SK-N-SH treated with all-trans-retinoic acid at 6 μM for 48 hours (cell line): ENCODE measurements at regions not wholly inside any gene's neighbourhood (a gene's known extent, or its start where the extent isn't known, plus 50 kb on each side); places are given as distances from the start of the nearest gene placed in this dataset.

Experiments used
- ATAC-seq: fragments of 200-7000 bp; cut with Tn5 transposase; 3 replicates; pipeline ENCODE4 v1.9.1; 2020; ENCODE audit warnings: mild to moderate bottlenecking, moderate library complexity
- ARNTL ChIP-seq: fragments of 450-650 bp; formaldehyde crosslinking; IDR thresholded peaks from 2 replicates; pipeline ENCODE4 v1.5.0; 2020; ENCODE audit warnings: low read depth, mild to moderate bottlenecking, moderate library complexity, borderline replicate concordance
- BACH2 ChIP-seq: fragments of 250-450 bp; sonication (Bioruptor Pico); IDR thresholded peaks from 2 replicates; pipeline ENCODE4 v1.9.0; 2021; ENCODE audit warnings: mild to moderate bottlenecking, borderline replicate concordance
- CSDC2 ChIP-seq: fragments of 250-450 bp; sonication (Bioruptor Pico); IDR thresholded peaks from 2 replicates; pipeline ENCODE4 v1.5.0; 2020; ENCODE audit warnings: mild to moderate bottlenecking, moderate library complexity
- ESRRG ChIP-seq: fragments of 250-450 bp; sonication (Bioruptor Pico); IDR thresholded peaks from 2 replicates; pipeline ENCODE4 v1.6.1; 2021; ENCODE audit warnings: mild to moderate bottlenecking
- GLIS3 ChIP-seq: fragments of 250-450 bp; sonication (Bioruptor Pico); IDR thresholded peaks from 2 replicates; pipeline ENCODE4 v1.5.0; 2020; ENCODE audit warnings: mild to moderate bottlenecking, moderate library complexity
- ISL1 ChIP-seq: fragments of 250-450 bp; sonication (Bioruptor Pico); IDR thresholded peaks from 2 replicates; pipeline ENCODE4 v2.1.2; 2022; ENCODE audit warnings: mild to moderate bottlenecking, moderate library complexity
- OSR1 ChIP-seq: fragments of 250-450 bp; sonication (Bioruptor Pico); IDR thresholded peaks from 2 replicates; pipeline ENCODE4 v1.8.0; 2022; ENCODE audit warnings: moderate library complexity, mild to moderate bottlenecking, inconsistent platforms
- PPARA ChIP-seq: fragments of 250-450 bp; sonication (Bioruptor Pico); IDR thresholded peaks from 2 replicates; pipeline ENCODE4 v1.5.0; 2020; ENCODE audit warnings: mild to moderate bottlenecking, borderline replicate concordance
- RARB ChIP-seq: fragments of 250-450 bp; sonication (Bioruptor Pico); IDR thresholded peaks from 2 replicates; pipeline ENCODE4 v1.8.0; 2021; ENCODE audit warnings: mild to moderate bottlenecking, moderate library complexity
- SNAI2 ChIP-seq: fragments of 250-450 bp; sonication (Bioruptor Pico); IDR thresholded peaks from 2 replicates; pipeline ENCODE4 v1.5.0; 2020; ENCODE audit warnings: mild to moderate bottlenecking, moderate library complexity
- TCF4 ChIP-seq: fragments of 250-450 bp; sonication (Bioruptor Pico); IDR thresholded peaks from 2 replicates; pipeline ENCODE4 v1.8.0; 2021; ENCODE audit warnings: mild to moderate bottlenecking, moderate library complexity, borderline replicate concordance
- TOX ChIP-seq: fragments of 250-450 bp; sonication (Bioruptor Pico); IDR thresholded peaks from 2 replicates; pipeline ENCODE4 v1.8.0; 2021; ENCODE audit warnings: mild to moderate bottlenecking, moderate library complexity, borderline replicate concordance
- ZC3H10 ChIP-seq: fragments of 250-450 bp; sonication (Bioruptor Pico); IDR thresholded peaks from 2 replicates; pipeline ENCODE4 v1.5.1; 2021; ENCODE audit warnings: mild to moderate bottlenecking, moderate library complexity
- ZFP3 ChIP-seq: fragments of 250-450 bp; sonication (Bioruptor Pico); IDR thresholded peaks from 2 replicates; pipeline ENCODE4 v1.5.0; 2020; ENCODE audit warnings: mild to moderate bottlenecking, moderate library complexity
- ZNF565 ChIP-seq: fragments of 450-650 bp; formaldehyde crosslinking; conservative IDR thresholded peaks from 2 replicates; pipeline ENCODE4 v1.5.0; 2020; ENCODE audit warnings: low read depth, mild to moderate bottlenecking, moderate library complexity
- ZNF70 ChIP-seq: fragments of 450-650 bp; formaldehyde crosslinking; IDR thresholded peaks from 2 replicates; pipeline ENCODE4 v1.5.0; 2020; ENCODE audit warnings: mild to moderate bottlenecking, moderate library complexity
- ZNF8 ChIP-seq: fragments of 450-650 bp; formaldehyde crosslinking; IDR thresholded peaks from 2 replicates; pipeline ENCODE4 v1.5.0; 2020; ENCODE audit warnings: mild to moderate bottlenecking, moderate library complexity
- TF ChIP-seq, protein P1 (sequence below): fragments of 250-450 bp; sonication (Bioruptor Pico); IDR thresholded peaks from 2 replicates; pipeline ENCODE4 v1.8.0; 2021; ENCODE audit warnings: low read depth, mild to moderate bottlenecking, moderate library complexity, borderline replicate concordance
- TF ChIP-seq, protein P2 (sequence below): fragments of 250-450 bp; sonication (Bioruptor Pico); IDR thresholded peaks from 2 replicates; pipeline ENCODE4 v1.5.1; 2020; ENCODE audit warnings: low read depth, mild to moderate bottlenecking, moderate library complexity
- TF ChIP-seq, protein P3 (sequence below): fragments of 250-450 bp; sonication (Bioruptor Pico); IDR thresholded peaks from 2 replicates; pipeline ENCODE4 v1.8.0; 2020; ENCODE audit warnings: mild to moderate bottlenecking, moderate library complexity, borderline replicate concordance
- TF ChIP-seq, protein P4 (sequence below): fragments of 250-450 bp; sonication (Bioruptor Pico); IDR thresholded peaks from 2 replicates; pipeline ENCODE4 v1.5.0; 2020; ENCODE audit warnings: mild to moderate bottlenecking, moderate library complexity

DNA sequence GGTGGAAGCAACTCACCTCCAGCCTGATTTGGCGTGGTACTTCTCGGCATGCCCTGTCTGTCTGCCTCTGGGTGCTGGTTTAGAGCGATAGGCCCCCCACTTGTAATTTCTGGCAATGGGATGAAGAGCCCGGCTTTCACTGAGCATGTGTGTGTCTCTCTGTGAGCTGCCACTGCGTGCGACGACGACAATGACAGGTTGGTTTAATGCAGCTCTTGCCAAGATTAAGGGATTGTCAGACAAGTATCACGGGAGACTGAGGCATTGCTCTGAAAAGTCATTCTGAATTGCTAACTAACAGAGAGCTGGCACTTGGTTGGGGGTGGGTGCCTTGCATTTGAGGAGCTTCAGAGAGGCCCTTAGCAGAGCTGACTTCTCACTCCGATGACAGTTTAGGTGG, 348.8 kb upstream of the CLINT1 start:
- ATAC-seq: no peak
- TF ChIP-seq TOX (CRISPR knock-in tag): no peak
- TF ChIP-seq, protein P1, sequence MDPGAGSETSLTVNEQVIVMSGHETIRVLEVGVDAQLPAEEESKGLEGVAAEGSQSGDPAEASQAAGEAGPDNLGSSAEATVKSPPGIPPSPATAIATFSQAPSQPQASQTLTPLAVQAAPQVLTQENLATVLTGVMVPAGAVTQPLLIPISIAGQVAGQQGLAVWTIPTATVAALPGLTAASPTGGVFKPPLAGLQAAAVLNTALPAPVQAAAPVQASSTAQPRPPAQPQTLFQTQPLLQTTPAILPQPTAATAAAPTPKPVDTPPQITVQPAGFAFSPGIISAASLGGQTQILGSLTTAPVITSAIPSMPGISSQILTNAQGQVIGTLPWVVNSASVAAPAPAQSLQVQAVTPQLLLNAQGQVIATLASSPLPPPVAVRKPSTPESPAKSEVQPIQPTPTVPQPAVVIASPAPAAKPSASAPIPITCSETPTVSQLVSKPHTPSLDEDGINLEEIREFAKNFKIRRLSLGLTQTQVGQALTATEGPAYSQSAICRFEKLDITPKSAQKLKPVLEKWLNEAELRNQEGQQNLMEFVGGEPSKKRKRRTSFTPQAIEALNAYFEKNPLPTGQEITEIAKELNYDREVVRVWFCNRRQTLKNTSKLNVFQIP (CRISPR knock-in tag): no peak
- TF ChIP-seq SNAI2: no peak
- TF ChIP-seq ISL1 (CRISPR knock-in tag): no peak
- TF ChIP-seq TCF4 (CRISPR knock-in tag): no peak
- no peak for TF ChIP-seq GLIS3 (CRISPR knock-in tag)
- TF ChIP-seq, protein P2, sequence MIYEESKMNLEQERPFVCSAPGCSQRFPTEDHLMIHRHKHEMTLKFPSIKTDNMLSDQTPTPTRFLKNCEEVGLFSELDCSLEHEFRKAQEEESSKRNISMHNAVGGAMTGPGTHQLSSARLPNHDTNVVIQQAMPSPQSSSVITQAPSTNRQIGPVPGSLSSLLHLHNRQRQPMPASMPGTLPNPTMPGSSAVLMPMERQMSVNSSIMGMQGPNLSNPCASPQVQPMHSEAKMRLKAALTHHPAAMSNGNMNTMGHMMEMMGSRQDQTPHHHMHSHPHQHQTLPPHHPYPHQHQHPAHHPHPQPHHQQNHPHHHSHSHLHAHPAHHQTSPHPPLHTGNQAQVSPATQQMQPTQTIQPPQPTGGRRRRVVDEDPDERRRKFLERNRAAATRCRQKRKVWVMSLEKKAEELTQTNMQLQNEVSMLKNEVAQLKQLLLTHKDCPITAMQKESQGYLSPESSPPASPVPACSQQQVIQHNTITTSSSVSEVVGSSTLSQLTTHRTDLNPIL: no peak
- no peak for TF ChIP-seq ZFP3 (CRISPR knock-in tag)
- TF ChIP-seq ZNF565: no peak
- TF ChIP-seq PPARA (CRISPR knock-in tag): no peak
- no peak for TF ChIP-seq ZNF70 (CRISPR knock-in tag)
- no peak for TF ChIP-seq ZC3H10
- TF ChIP-seq ZNF8 (CRISPR knock-in tag): no peak
- no peak for TF ChIP-seq BACH2
- TF ChIP-seq, protein P3, sequence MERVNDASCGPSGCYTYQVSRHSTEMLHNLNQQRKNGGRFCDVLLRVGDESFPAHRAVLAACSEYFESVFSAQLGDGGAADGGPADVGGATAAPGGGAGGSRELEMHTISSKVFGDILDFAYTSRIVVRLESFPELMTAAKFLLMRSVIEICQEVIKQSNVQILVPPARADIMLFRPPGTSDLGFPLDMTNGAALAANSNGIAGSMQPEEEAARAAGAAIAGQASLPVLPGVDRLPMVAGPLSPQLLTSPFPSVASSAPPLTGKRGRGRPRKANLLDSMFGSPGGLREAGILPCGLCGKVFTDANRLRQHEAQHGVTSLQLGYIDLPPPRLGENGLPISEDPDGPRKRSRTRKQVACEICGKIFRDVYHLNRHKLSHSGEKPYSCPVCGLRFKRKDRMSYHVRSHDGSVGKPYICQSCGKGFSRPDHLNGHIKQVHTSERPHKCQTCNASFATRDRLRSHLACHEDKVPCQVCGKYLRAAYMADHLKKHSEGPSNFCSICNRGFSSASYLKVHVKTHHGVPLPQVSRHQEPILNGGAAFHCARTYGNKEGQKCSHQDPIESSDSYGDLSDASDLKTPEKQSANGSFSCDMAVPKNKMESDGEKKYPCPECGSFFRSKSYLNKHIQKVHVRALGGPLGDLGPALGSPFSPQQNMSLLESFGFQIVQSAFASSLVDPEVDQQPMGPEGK (CRISPR knock-in tag): no peak
- no peak for TF ChIP-seq ESRRG
- TF ChIP-seq CSDC2: no peak
- no peak for TF ChIP-seq OSR1 (CRISPR knock-in tag)

DNA sequence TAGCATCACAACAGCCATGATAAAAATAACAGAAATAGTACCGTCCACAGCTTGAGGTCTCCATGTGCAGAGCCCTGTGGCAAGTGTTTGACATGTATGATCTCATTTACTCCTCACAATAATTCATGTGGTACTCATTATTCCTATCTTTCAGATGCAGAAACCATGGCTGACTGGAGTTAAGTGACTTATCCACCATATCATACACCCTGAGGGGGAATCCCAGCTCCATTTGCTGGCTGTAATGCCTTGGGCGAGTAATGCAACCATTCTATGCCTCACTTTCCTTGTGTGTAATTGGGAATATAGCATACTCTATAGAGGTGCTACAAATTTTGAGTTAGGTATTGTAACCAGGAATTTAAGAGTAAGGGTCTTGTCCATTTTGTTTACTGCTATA, 347.0 kb upstream of the CLINT1 start:
- TF ChIP-seq RARB (CRISPR knock-in tag): no peak
- no peak for TF ChIP-seq PPARA (CRISPR knock-in tag)
- TF ChIP-seq, protein P3 (CRISPR knock-in tag): no peak
- no peak for TF ChIP-seq SNAI2
- no peak for TF ChIP-seq ARNTL (CRISPR knock-in tag)
- TF ChIP-seq, protein P2: no peak
- TF ChIP-seq, protein P4, sequence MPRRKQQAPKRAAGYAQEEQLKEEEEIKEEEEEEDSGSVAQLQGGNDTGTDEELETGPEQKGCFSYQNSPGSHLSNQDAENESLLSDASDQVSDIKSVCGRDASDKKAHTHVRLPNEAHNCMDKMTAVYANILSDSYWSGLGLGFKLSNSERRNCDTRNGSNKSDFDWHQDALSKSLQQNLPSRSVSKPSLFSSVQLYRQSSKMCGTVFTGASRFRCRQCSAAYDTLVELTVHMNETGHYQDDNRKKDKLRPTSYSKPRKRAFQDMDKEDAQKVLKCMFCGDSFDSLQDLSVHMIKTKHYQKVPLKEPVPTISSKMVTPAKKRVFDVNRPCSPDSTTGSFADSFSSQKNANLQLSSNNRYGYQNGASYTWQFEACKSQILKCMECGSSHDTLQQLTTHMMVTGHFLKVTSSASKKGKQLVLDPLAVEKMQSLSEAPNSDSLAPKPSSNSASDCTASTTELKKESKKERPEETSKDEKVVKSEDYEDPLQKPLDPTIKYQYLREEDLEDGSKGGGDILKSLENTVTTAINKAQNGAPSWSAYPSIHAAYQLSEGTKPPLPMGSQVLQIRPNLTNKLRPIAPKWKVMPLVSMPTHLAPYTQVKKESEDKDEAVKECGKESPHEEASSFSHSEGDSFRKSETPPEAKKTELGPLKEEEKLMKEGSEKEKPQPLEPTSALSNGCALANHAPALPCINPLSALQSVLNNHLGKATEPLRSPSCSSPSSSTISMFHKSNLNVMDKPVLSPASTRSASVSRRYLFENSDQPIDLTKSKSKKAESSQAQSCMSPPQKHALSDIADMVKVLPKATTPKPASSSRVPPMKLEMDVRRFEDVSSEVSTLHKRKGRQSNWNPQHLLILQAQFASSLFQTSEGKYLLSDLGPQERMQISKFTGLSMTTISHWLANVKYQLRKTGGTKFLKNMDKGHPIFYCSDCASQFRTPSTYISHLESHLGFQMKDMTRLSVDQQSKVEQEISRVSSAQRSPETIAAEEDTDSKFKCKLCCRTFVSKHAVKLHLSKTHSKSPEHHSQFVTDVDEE (CRISPR knock-in tag): no peak
- no peak for TF ChIP-seq CSDC2
- no peak for TF ChIP-seq ESRRG
- TF ChIP-seq ZFP3 (CRISPR knock-in tag): no peak
- TF ChIP-seq TOX (CRISPR knock-in tag): no peak
- ATAC-seq: no peak
